ENCODE measurements at regions not wholly inside any gene's neighbourhood (a gene's known extent, or its start where the extent isn't known, plus 50 kb on each side); places are given as distances from the start of the nearest gene placed in this dataset.

GRCh38 chr18:38695559-38696280, 1130.1 kb upstream of the CELF4 start:
- TF ChIP-seq CTCF (IDR thresholded peaks at IDR 0.05; ENCODE audit: low read depth, low read length) (no peak), POLR2A (IDR thresholded peaks at IDR 0.05; ENCODE audit: extremely low read depth, insufficient read length) (no peak), MAX (IDR thresholded peaks at IDR 0.05; ENCODE audit: low read depth, low read length) (no peak), MYC (IDR thresholded peaks at IDR 0.05; ENCODE audit: low read depth, low read length) (no peak)
